ENCODE measurements at regions not wholly inside any gene's neighbourhood (a gene's known extent, or its start where the extent isn't known, plus 50 kb on each side); places are given as distances from the start of the nearest gene placed in this dataset.

- Histone ChIP-seq H3K27ac (no peak overlapping the region), H3K4me1 (no peaks in the 10 kb centered on the region), H3K4me3 (replicated peaks in 1 of 3) (no peak overlapping the region), H3K27me3 (no peaks in the 10 kb centered on the region), H3K36me3 (no peaks in the 10 kb centered on the region), H3K9me3 (no peaks in the 10 kb centered on the region)
- intact Hi-C loops (cut with DNase I), result no loop called here
- TF ChIP-seq CTCF (IDR thresholded peaks at IDR 0.05), result no peak
- TF ChIP-seq POLR2A (IDR thresholded peaks at IDR 0.05), result no peak
- DNase-seq, result no peak
- 84 to 87% methylated on average over 6 of the region's 6 CpGs for WGBS, 2 donors
These were observed 85.0 kb downstream of the INHBB start for GRCh38 chr2:120430957-120431356.

GRCh38 chr2:120431386-120432292 is 85.7 kb downstream of the INHBB start:
- intact Hi-C loops (cut with DNase I), result no loop called here
- DNase-seq, result no peak
- Histone ChIP-seq H3K36me3 (no peaks in the 10 kb centered on the region), H3K4me3 (replicated peaks in 1 of 3) (no peak overlapping the region), H3K27ac (no peak overlapping the region), H3K27me3 (no peaks in the 10 kb centered on the region), H3K9me3 (no peaks in the 10 kb centered on the region), H3K4me1 (no peaks in the 10 kb centered on the region)
- 92 to 93% methylated on average over 20 of the region's 20 CpGs for whole genome bisulfite sequencing, 2 donors
- no peak for TF ChIP-seq CTCF (IDR thresholded peaks at IDR 0.05)
- TF ChIP-seq POLR2A (IDR thresholded peaks at IDR 0.05), result no peak

- Histone ChIP-seq H3K27me3 (no peaks in the 10 kb centered on the region), H3K9me3 (no peaks in the 10 kb centered on the region), H3K4me3 (replicated peaks in 1 of 3) (no peak overlapping the region), H3K27ac (no peak overlapping the region), H3K4me1 (no peaks in the 10 kb centered on the region), H3K36me3 (no peaks in the 10 kb centered on the region)
- DNase-seq, result no peak
- 86 to 93% methylated on average over 14 to 24 of the region's 24 CpGs for WGBS, 2 donors
- TF ChIP-seq CTCF (IDR thresholded peaks at IDR 0.05) (no peak), POLR2A (IDR thresholded peaks at IDR 0.05) (no peak)
- intact Hi-C loops (cut with DNase I), result no loop called here
These were observed 86.5 kb downstream of the INHBB start for GRCh38 chr2:120432293-120432975.

- H3K36me3 ChIP-seq, result no peaks in the 10 kb centered on the region
- no peak overlapping the region for H3K27ac ChIP-seq
- no peaks in the 10 kb centered on the region for H3K27me3 ChIP-seq
- intact Hi-C loops (cut with DNase I), result no loop called here
- no peaks in the 10 kb centered on the region for H3K4me1 ChIP-seq
- 91 to 96% methylated on average over 7 to 12 of the region's 17 CpGs for WGBS, 2 donors
- no peak overlapping the region for H3K4me3 ChIP-seq (replicated peaks in 1 of 3)
- TF ChIP-seq CTCF (IDR thresholded peaks at IDR 0.05) (no peak), POLR2A (IDR thresholded peaks at IDR 0.05) (no peak)
- DNase-seq, result no peak
- H3K9me3 ChIP-seq, result no peaks in the 10 kb centered on the region
These were observed 87.3 kb downstream of the INHBB start for GRCh38 chr2:120432976-120433815.
